Esophagus squamous epithelium (tissue), 5 donors: ENCODE measurements at regions not wholly inside any gene's neighbourhood (a gene's known extent, or its start where the extent isn't known, plus 50 kb on each side); places are given as distances from the start of the nearest gene placed in this dataset.
"Not testable (repeated sequence)": the region's sequence is repeated elsewhere in the genome, so short reads cannot be mapped to it uniquely, and the experiment has no call there.

Experiments used
- DNase-seq: peaks from one replicate; lab custom pipeline; 2025; lab: John Stamatoyannopoulos, UW
- H3K27ac ChIP-seq, 4 donors: fragments of 200-600 bp; sonication (generic); one replicate each; pipeline ENCODE4 v1.5.1; 2016 to 2019; ENCODE audit warnings: mild to moderate bottlenecking in 1 of 4
- H3K27me3 ChIP-seq, 4 donors: fragments of 200-600 bp; sonication (generic); 1 replicate in 3 of 4; 2 replicates in 1 of 4; pipeline versions ENCODE4 v1.5.1 to v1.6.0; 2017 to 2021; ENCODE audit warnings: antibody characterized with exemption in 1 of 4
- H3K36me3 ChIP-seq, 3 donors: fragments of 200-600 bp; sonication (generic); one replicate each; pipeline ENCODE4 v1.5.1; 2016 to 2019
- H3K4me1 ChIP-seq, 3 donors: fragments of 200-600 bp; sonication (generic); one replicate each; pipeline ENCODE4 v1.5.1; 2017 to 2019
- H3K4me3 ChIP-seq, 4 donors: fragments of 200-600 bp; sonication (generic); 1 replicate in 3 of 4; 2 replicates in 1 of 4; pipeline ENCODE4 v1.5.1; 2016 to 2019; ENCODE audit warnings: mild to moderate bottlenecking in 2 of 4, moderate library complexity in 1 of 4
- H3K9me3 ChIP-seq, 3 donors: fragments of 200-600 bp; sonication (generic); one replicate each; pipeline ENCODE4 v1.5.1; 2016 to 2019
- CTCF ChIP-seq, 6 experiments: fragments of 450-650 bp in 4 of 6; fragments of 200-600 bp in 2 of 6; sonication (generic) in 2 of 6; IDR thresholded peaks; one replicate each; pipeline ENCODE4 v1.5.1; 2016 to 2019; ENCODE audit warnings: antibody characterized with exemption in 6 of 6, mild to moderate bottlenecking in 4 of 6, moderate library complexity in 4 of 6
- POLR2A ChIP-seq, 4 donors: fragments of 450-650 bp; IDR thresholded peaks; one replicate each; pipeline ENCODE4 v1.6.1; 2017; ENCODE audit warnings: antibody characterized with exemption in 4 of 4, mild to moderate bottlenecking in 4 of 4, moderate library complexity in 3 of 4
- WGBS, 2 donors: methylation state at CpG; one replicate each; pipeline ENCODE4 v1.1.5; 2018; 5-methylcytosine and 5-hydroxymethylcytosine counted together
- intact Hi-C: fragments of 100-400 bp; cut with DNase I; formaldehyde crosslinking; loops from one replicate; pipeline ENCODE4 v1.15.0; 2022
- donor health status: DM: yes; HTN: yes; CAD: no.

- H3K4me3 ChIP-seq, result peak overlapping the region in 3 of 4 donors; percentile 13 to 27 (median 13)
- TF ChIP-seq CTCF (IDR thresholded peaks at IDR 0.05) (no peak), POLR2A (IDR thresholded peaks at IDR 0.05) (no peak)
- no peaks in the 10 kb centered on the region for H3K27me3 ChIP-seq
- peak overlapping the region; percentile 26 to 80 (median 54) for H3K27ac ChIP-seq
- H3K9me3 ChIP-seq, result no peaks in the 10 kb centered on the region
- intact Hi-C loops, result no loop called here
- H3K4me1 ChIP-seq, result peaks cover 0 to 16% (median 0%) of the 10 kb centered on the region in 3 donors
- no peaks in the 10 kb centered on the region for H3K36me3 ChIP-seq
- 31 to 37% methylated on average over 14 to 17 of the region's 18 CpGs for WGBS, 2 donors
- no peak for DNase-seq
Observed at GRCh38 chr14:45891417-45892080, 638.5 kb upstream of the MIS18BP1 start.

GRCh38 chr14:45888766-45889285, 635.8 kb upstream of the MIS18BP1 start:
- H3K27me3 ChIP-seq, H3K9me3 ChIP-seq, H3K4me3 ChIP-seq, H3K36me3 ChIP-seq, intact Hi-C loops, H3K27ac ChIP-seq, DNase-seq: not testable (repeated sequence)
- peaks cover 0 to 16% (median 0%) of the 10 kb centered on the region in 3 donors for H3K4me1 ChIP-seq
- WGBS, 2 donors, result 82 to 97% methylated on average over 17 to 19 of the region's 28 CpGs

- H3K4me3 ChIP-seq, result no peak overlapping the region
Observed at GRCh38 chr14:45877981-45878380, 625.0 kb upstream of the MIS18BP1 start.

GRCh38 chr14:45868863-45869262, 615.9 kb upstream of the MIS18BP1 start:
- Histone ChIP-seq H3K4me1 (no peaks in the 10 kb centered on the region), H3K9me3 (peaks cover 0 to 5% (median 0%) of the 10 kb centered on the region in 3 donors), H3K27ac (peak overlapping the region in 2 of 4 donors; percentile 17 to 44), H3K4me3 (no peak overlapping the region), H3K27me3 (no peaks in the 10 kb centered on the region), H3K36me3 (no peaks in the 10 kb centered on the region)
- intact Hi-C loops, result no loop called here
- no peak for TF ChIP-seq CTCF (IDR thresholded peaks at IDR 0.05)
- no peak for TF ChIP-seq POLR2A (IDR thresholded peaks at IDR 0.05)
- no peak for DNase-seq
- 67 to 71% methylated on average over 2 of the region's 2 CpGs for WGBS, 2 donors

More at GRCh38 chr14:45877981-45878380, 625.0 kb upstream of the MIS18BP1 start:
- Histone ChIP-seq H3K27ac (no peak overlapping the region), H3K27me3 (no peaks in the 10 kb centered on the region), H3K9me3 (peaks cover 0 to 7% (median 0%) of the 10 kb centered on the region in 3 donors), H3K4me1 (no peaks in the 10 kb centered on the region), H3K36me3 (no peaks in the 10 kb centered on the region)
- WGBS, 2 donors, result 77 to 82% methylated on average over 4 of the region's 4 CpGs
- intact Hi-C loops, result no loop called here
- DNase-seq, result no peak
- TF ChIP-seq CTCF (IDR thresholded peaks at IDR 0.05) (no peak), POLR2A (IDR thresholded peaks at IDR 0.05) (no peak)

GRCh38 chr14:45868377-45868776, 615.4 kb upstream of the MIS18BP1 start:
- Histone ChIP-seq H3K27ac (peak overlapping the region in 2 of 4 donors; percentile 17 to 44), H3K27me3 (no peaks in the 10 kb centered on the region), H3K9me3 (peaks cover 0 to 5% (median 0%) of the 10 kb centered on the region in 3 donors), H3K36me3 (no peaks in the 10 kb centered on the region), H3K4me3 (no peak overlapping the region), H3K4me1 (no peaks in the 10 kb centered on the region)
- intact Hi-C loops, result no loop called here
- DNase-seq, result no peak
- WGBS, 2 donors, result 18 to 44% methylated on average over 2 of the region's 2 CpGs
- TF ChIP-seq POLR2A (IDR thresholded peaks at IDR 0.05) (no peak), CTCF (IDR thresholded peaks at IDR 0.05) (no peak)
